Endothelial cell of umbilical vein (primary cell): ENCODE measurements at regions not wholly inside any gene's neighbourhood (a gene's known extent, or its start where the extent isn't known, plus 50 kb on each side); places are given as distances from the start of the nearest gene placed in this dataset.

Source experiments
- BruUV-seq: library from RNA; stranded (reverse); fragments of 400-500 nt; replicated peaks from 2 replicates; lab custom pipeline; 2021; lab: Mats Ljungman, UMichigan
- CTCF ChIA-PET: fragments of 300-600, 350-600 bp; sonication (Branson Sonifier 250); formaldehyde crosslinking; loops from one replicate; lab custom pipeline; 2021; ENCODE audit warnings: antibody characterized with exemption, inconsistent platforms; lab: Charles Lee
- POLR2A ChIA-PET: fragments of 300-600, 350-600 bp; sonication (Branson Sonifier 250); formaldehyde crosslinking; loops from one replicate; lab custom pipeline; 2021; ENCODE audit warnings: antibody characterized with exemption, inconsistent platforms; lab: Charles Lee
- DNase-seq: peaks from one replicate; pipeline ENCODE4 v3.0.0-alpha.2; 2011; ENCODE audit warnings: low read depth, low spot score
- FAIRE-seq: peaks from 2 replicates; lab custom pipeline; 2011; peaks lifted over from hg19 to GRCh38; lab: Jason Lieb, UNC
- H2AFZ ChIP-seq: 2 replicates; pipeline ENCODE4 v1.6.0; 2012; ENCODE audit warnings: low read depth, low read length, control low read depth, inconsistent platforms
- H3K27ac ChIP-seq: 2 replicates; pipeline ENCODE4 v1.5.1; 2011; ENCODE audit warnings: low read depth, mild to moderate bottlenecking, control low read depth, low read length, moderate library complexity; ENCODE audit not compliant: insufficient read depth
- H3K27me3 ChIP-seq, 2 experiments: 2 replicates each; pipeline versions ENCODE4 v1.6.0 to v1.6.1; 2011; ENCODE audit warnings: low read length in 2 of 2, mixed read lengths in 1 of 2; ENCODE audit not compliant: control insufficient read depth in 2 of 2, insufficient read depth in 2 of 2
- H3K36me3 ChIP-seq, 2 experiments: 2 replicates in 1 of 2; 3 replicates in 1 of 2; pipeline ENCODE4 v1.5.1; 2011; ENCODE audit warnings: low read length in 2 of 2, mild to moderate bottlenecking in 1 of 2, moderate library complexity in 1 of 2; ENCODE audit not compliant: control insufficient read depth in 2 of 2, insufficient read depth in 2 of 2; ENCODE audit errors: extremely low read depth in 1 of 2
- H3K4me1 ChIP-seq: 3 replicates; pipeline ENCODE4 v1.5.1; 2011; ENCODE audit warnings: mild to moderate bottlenecking, low read length; ENCODE audit not compliant: control insufficient read depth, insufficient read depth; ENCODE audit errors: extremely low read depth
- H3K4me2 ChIP-seq: 2 replicates; pipeline ENCODE4 v1.6.1; 2011; ENCODE audit warnings: low read length, control low read depth, mixed read lengths; ENCODE audit not compliant: insufficient read depth
- H3K4me3 ChIP-seq, 3 experiments: fragments of 200-600 bp in 1 of 3; sonication (generic), shearing (Covaris generic) in 1 of 3; replicated peaks in 1 of 3; 2 replicates each; pipeline ENCODE4 v1.5.1; 2011 to 2016; ENCODE audit warnings: control low read depth in 3 of 3, low read length in 3 of 3, mild to moderate bottlenecking in 2 of 3, inconsistent platforms in 1 of 3, low read depth in 1 of 3, moderate library complexity in 1 of 3; ENCODE audit not compliant: insufficient read depth in 1 of 3
- H3K79me2 ChIP-seq: 2 replicates; pipeline ENCODE4 v1.6.0; 2012; ENCODE audit warnings: low read length, inconsistent platforms; ENCODE audit not compliant: control insufficient read depth, insufficient read depth
- H3K9ac ChIP-seq: replicated peaks from 2 replicates; pipeline ENCODE3; 2011; ENCODE audit warnings: low read length, control low read depth; ENCODE audit not compliant: insufficient read depth; ENCODE audit errors: extremely low read depth
- H3K9me1 ChIP-seq: replicated peaks from 3 replicates; pipeline ENCODE4 v1.6.0; 2011; ENCODE audit warnings: mild to moderate bottlenecking, low read length; ENCODE audit not compliant: control insufficient read depth, insufficient read depth; ENCODE audit errors: extremely low read depth
- H3K9me3 ChIP-seq: replicated peaks from 2 replicates; pipeline ENCODE4 v1.5.1; 2012; ENCODE audit warnings: low read length, inconsistent platforms; ENCODE audit not compliant: control insufficient read depth, insufficient read depth
- H4K20me1 ChIP-seq: replicated peaks from 2 replicates; pipeline ENCODE3; 2011; ENCODE audit warnings: mild to moderate bottlenecking, low read length; ENCODE audit not compliant: control insufficient read depth, insufficient read depth; ENCODE audit errors: extremely low read depth
- CTCF ChIP-seq, 2 donors: IDR thresholded peaks; 1 replicate in 1 of 2; 2 replicates in 1 of 2; pipeline ENCODE4 v1.5.1; 2011; ENCODE audit warnings: low read length in 2 of 2, mild to moderate bottlenecking in 2 of 2, moderate library complexity in 2 of 2, control low read depth in 1 of 2, inconsistent platforms in 1 of 2, low read depth in 1 of 2; ENCODE audit not compliant: insufficient read depth in 1 of 2; ENCODE audit errors: extremely low read depth in 1 of 2
- EZH2 ChIP-seq: IDR thresholded peaks from 2 replicates; pipeline ENCODE4 v1.6.1; 2012; ENCODE audit warnings: borderline replicate concordance, low read depth, mild to moderate bottlenecking, moderate library complexity, low read length, inconsistent platforms; ENCODE audit not compliant: severe bottlenecking
- FOS ChIP-seq: IDR thresholded peaks from 2 replicates; pipeline ENCODE4 v1.6.1; 2011; ENCODE audit warnings: mild to moderate bottlenecking, low read length, moderate library complexity, borderline replicate concordance; ENCODE audit not compliant: insufficient read depth
- GATA2 ChIP-seq: IDR thresholded peaks from 2 replicates; pipeline ENCODE4 v1.7.0; 2011; ENCODE audit warnings: low read depth, mild to moderate bottlenecking, moderate library complexity, mixed read lengths, low read length; ENCODE audit not compliant: insufficient read length, insufficient read depth
- JUN ChIP-seq: IDR thresholded peaks from 2 replicates; pipeline ENCODE4 v1.6.1; 2011; ENCODE audit warnings: borderline replicate concordance, low read depth; ENCODE audit not compliant: insufficient read length, insufficient read depth
- MAX ChIP-seq: IDR thresholded peaks from 2 replicates; pipeline ENCODE4 v1.6.1; 2011; ENCODE audit not compliant: insufficient read depth, insufficient read length
- MYC ChIP-seq: IDR thresholded peaks from one replicate; pipeline ENCODE4 v1.6.1; 2011; ENCODE audit warnings: mild to moderate bottlenecking, low read depth, low read length
- POLR2A ChIP-seq: IDR thresholded peaks from 2 replicates; pipeline ENCODE4 v1.6.1; 2012; ENCODE audit warnings: low read depth, mild to moderate bottlenecking, control low read depth, low read length
- POLR2AphosphoS5 ChIP-seq: IDR thresholded peaks from 2 replicates; pipeline ENCODE4 v1.6.1; 2012; ENCODE audit warnings: low read depth, mild to moderate bottlenecking, control low read depth, low read length, moderate library complexity; ENCODE audit not compliant: insufficient read depth
- dilution Hi-C: fragments of 300-500 bp; cut with MboI; formaldehyde crosslinking; loops from one replicate; pipeline ENCODE4 v1.15.0; 2019; ENCODE audit warnings: low sequenced_read_pairs; ENCODE audit not compliant: extremely low pct_ligation_motif_present
- intact Hi-C: fragments of 100-400 bp; cut with micrococcal nuclease; formaldehyde crosslinking; loops from one replicate; pipeline ENCODE4 v1.10.0; 2022

- H3K9me1 ChIP-seq = no peaks in the 10 kb centered on the region
- H3K4me3 ChIP-seq = no peak overlapping the region
- TF ChIP-seq FOS = no peak
- no peak for TF ChIP-seq JUN
- TF ChIP-seq POLR2AphosphoS5 = no peak
- TF ChIP-seq MAX = no peak
- no peak for TF ChIP-seq EZH2
- TF ChIP-seq POLR2A = no peak
- no peak for TF ChIP-seq GATA2
- no peak for TF ChIP-seq MYC
- ChIA-PET POLR2A (no interaction called here), CTCF (no interaction called here)
- FAIRE-seq = no peak
- no peak overlapping the region for H3K9ac ChIP-seq
- no TSS peak for BruUV-seq
- dilution Hi-C loops (no loop called here), intact Hi-C loops (no loop called here)
- no peaks in the 10 kb centered on the region for H3K79me2 ChIP-seq
- H2AFZ ChIP-seq = no peak overlapping the region
- no peaks in the 10 kb centered on the region for H4K20me1 ChIP-seq
- no peak for DNase-seq
- H3K27ac ChIP-seq = no peak overlapping the region
- H3K4me1 ChIP-seq = no peaks in the 10 kb centered on the region
- no peak overlapping the region for H3K4me2 ChIP-seq
- H3K36me3 ChIP-seq = no peaks in the 10 kb centered on the region
- H3K27me3 ChIP-seq = no peaks in the 10 kb centered on the region
- peaks cover 2% of the 10 kb centered on the region for H3K9me3 ChIP-seq
Measured at GRCh38 chr7:8809320-8809719, 375.9 kb downstream of the NXPH1 start.

GRCh38 chr7:8817448-8818036, 384.1 kb downstream of the NXPH1 start:
- no TSS peak for BruUV-seq
- FAIRE-seq (no peak), DNase-seq (no peak)
- Histone ChIP-seq H3K27ac (no peak overlapping the region), H3K4me3 (no peak overlapping the region), H3K9me3 (peaks cover 5% of the 10 kb centered on the region), H3K79me2 (no peaks in the 10 kb centered on the region), H3K4me2 (no peak overlapping the region), H4K20me1 (no peaks in the 10 kb centered on the region), H3K9me1 (no peaks in the 10 kb centered on the region), H3K27me3 (no peaks in the 10 kb centered on the region), H2AFZ (no peak overlapping the region), H3K4me1 (no peaks in the 10 kb centered on the region), H3K36me3 (no peaks in the 10 kb centered on the region), H3K9ac (no peak overlapping the region)
- CTCF ChIA-PET = no interaction called here
- POLR2A ChIA-PET = no interaction called here
- TF ChIP-seq FOS (no peak), CTCF (IDR thresholded peaks at IDR 0.05; ENCODE audit: extremely low read depth in 1 of 2, insufficient read depth in 1 of 2, low read depth in 1 of 2, low read length in 2 of 2) (no peak), POLR2AphosphoS5 (no peak), POLR2A (no peak), MYC (no peak), JUN (no peak), EZH2 (no peak), MAX (no peak), GATA2 (no peak)
- intact Hi-C loops (no loop called here), dilution Hi-C loops (no loop called here)
